ENCODE measurements at regions not wholly inside any gene's neighbourhood (a gene's known extent, or its start where the extent isn't known, plus 50 kb on each side); places are given as distances from the start of the nearest gene placed in this dataset.

GRCh38 chr5:45110399-45110798 is 301.7 kb downstream of the MRPS30 start:
- H3K4me3 ChIP-seq (replicated peaks; ENCODE audit: insufficient read depth, low read length), result no peak overlapping the region
- no peak for DNase-seq (ENCODE audit: low read depth in 1 of 2, low spot score in 1 of 2)
- no peak overlapping the region for H3K27ac ChIP-seq (replicated peaks)
- H3K27me3 ChIP-seq (ENCODE audit: insufficient read depth, poor library complexity, severe bottlenecking), result no peaks in the 10 kb centered on the region
- TF ChIP-seq GABPA (IDR thresholded peaks at IDR 0.05; ENCODE audit: low read depth), result no peak
- TF ChIP-seq REST (IDR thresholded peaks at IDR 0.05; ENCODE audit: insufficient replicate concordance, low read depth), result no peak
- no peak for TF ChIP-seq SPI1 (IDR thresholded peaks at IDR 0.05; ENCODE audit: borderline replicate concordance, low read depth)
- TF ChIP-seq CTCF (IDR thresholded peaks at IDR 0.05; ENCODE audit: insufficient read depth, low read length), result no peak
- no peak for TF ChIP-seq POLR2AphosphoS5 (IDR thresholded peaks at IDR 0.05; ENCODE audit: low read depth)

GRCh38 chr5:45113726-45114125 is 305.0 kb downstream of the MRPS30 start:
- TF ChIP-seq POLR2AphosphoS5 (IDR thresholded peaks at IDR 0.05; ENCODE audit: low read depth) (no peak), SPI1 (IDR thresholded peaks at IDR 0.05; ENCODE audit: borderline replicate concordance, low read depth) (no peak), GABPA (IDR thresholded peaks at IDR 0.05; ENCODE audit: low read depth) (no peak), REST (IDR thresholded peaks at IDR 0.05; ENCODE audit: insufficient replicate concordance, low read depth) (no peak), CTCF (IDR thresholded peaks at IDR 0.05; ENCODE audit: insufficient read depth, low read length) (no peak)
- Histone ChIP-seq H3K27me3 (ENCODE audit: insufficient read depth, poor library complexity, severe bottlenecking) (no peaks in the 10 kb centered on the region), H3K27ac (replicated peaks) (no peak overlapping the region), H3K4me3 (replicated peaks; ENCODE audit: insufficient read depth, low read length) (no peak overlapping the region)
- no peak for DNase-seq (ENCODE audit: low read depth in 1 of 2, low spot score in 1 of 2)

- TF ChIP-seq SPI1 (IDR thresholded peaks at IDR 0.05; ENCODE audit: borderline replicate concordance, low read depth) (no peak), POLR2AphosphoS5 (IDR thresholded peaks at IDR 0.05; ENCODE audit: low read depth) (no peak), REST (IDR thresholded peaks at IDR 0.05; ENCODE audit: insufficient replicate concordance, low read depth) (no peak), CTCF (IDR thresholded peaks at IDR 0.05; ENCODE audit: insufficient read depth, low read length) (no peak), GABPA (IDR thresholded peaks at IDR 0.05; ENCODE audit: low read depth) (no peak)
- no peaks in the 10 kb centered on the region for H3K27me3 ChIP-seq (ENCODE audit: insufficient read depth, poor library complexity, severe bottlenecking)
- no peak overlapping the region for H3K27ac ChIP-seq (replicated peaks)
- H3K4me3 ChIP-seq (replicated peaks; ENCODE audit: insufficient read depth, low read length), result no peak overlapping the region
- DNase-seq (ENCODE audit: low read depth in 1 of 2, low spot score in 1 of 2), result no peak
Observed at GRCh38 chr5:45132972-45133371, 324.2 kb downstream of the MRPS30 start.

Measured in HL-60 (cell line).